SK-N-SH treated with all-trans-retinoic acid at 6 μM for 48 hours (cell line): ENCODE measurements at regions not wholly inside any gene's neighbourhood (a gene's known extent, or its start where the extent isn't known, plus 50 kb on each side); places are given as distances from the start of the nearest gene placed in this dataset.

ENCODE experiments used
- ATAC-seq: fragments of 200-7000 bp; cut with Tn5 transposase; 3 replicates; pipeline ENCODE4 v1.9.1; 2020; ENCODE audit warnings: mild to moderate bottlenecking, moderate library complexity
- ARNTL ChIP-seq: fragments of 450-650 bp; formaldehyde crosslinking; IDR thresholded peaks from 2 replicates; pipeline ENCODE4 v1.5.0; 2020; ENCODE audit warnings: low read depth, mild to moderate bottlenecking, moderate library complexity, borderline replicate concordance
- BACH2 ChIP-seq: fragments of 250-450 bp; sonication (Bioruptor Pico); IDR thresholded peaks from 2 replicates; pipeline ENCODE4 v1.9.0; 2021; ENCODE audit warnings: mild to moderate bottlenecking, borderline replicate concordance
- CSDC2 ChIP-seq: fragments of 250-450 bp; sonication (Bioruptor Pico); IDR thresholded peaks from 2 replicates; pipeline ENCODE4 v1.5.0; 2020; ENCODE audit warnings: mild to moderate bottlenecking, moderate library complexity
- CSRNP3 ChIP-seq: fragments of 250-450 bp; sonication (Bioruptor Pico); IDR thresholded peaks from 2 replicates; pipeline ENCODE4 v1.5.1; 2021; ENCODE audit warnings: mild to moderate bottlenecking, moderate library complexity
- ESRRG ChIP-seq: fragments of 250-450 bp; sonication (Bioruptor Pico); IDR thresholded peaks from 2 replicates; pipeline ENCODE4 v1.6.1; 2021; ENCODE audit warnings: mild to moderate bottlenecking
- GLIS3 ChIP-seq: fragments of 250-450 bp; sonication (Bioruptor Pico); IDR thresholded peaks from 2 replicates; pipeline ENCODE4 v1.5.0; 2020; ENCODE audit warnings: mild to moderate bottlenecking, moderate library complexity
- ISL1 ChIP-seq: fragments of 250-450 bp; sonication (Bioruptor Pico); IDR thresholded peaks from 2 replicates; pipeline ENCODE4 v2.1.2; 2022; ENCODE audit warnings: mild to moderate bottlenecking, moderate library complexity
- OSR1 ChIP-seq: fragments of 250-450 bp; sonication (Bioruptor Pico); IDR thresholded peaks from 2 replicates; pipeline ENCODE4 v1.8.0; 2022; ENCODE audit warnings: moderate library complexity, mild to moderate bottlenecking, inconsistent platforms
- PATZ1 ChIP-seq: fragments of 250-450 bp; sonication (Bioruptor Pico); IDR thresholded peaks from 2 replicates; pipeline ENCODE4 v1.8.0; 2020; ENCODE audit warnings: mild to moderate bottlenecking, moderate library complexity, borderline replicate concordance
- RARB ChIP-seq: fragments of 250-450 bp; sonication (Bioruptor Pico); IDR thresholded peaks from 2 replicates; pipeline ENCODE4 v1.8.0; 2021; ENCODE audit warnings: mild to moderate bottlenecking, moderate library complexity
- SNAI2 ChIP-seq: fragments of 250-450 bp; sonication (Bioruptor Pico); IDR thresholded peaks from 2 replicates; pipeline ENCODE4 v1.5.0; 2020; ENCODE audit warnings: mild to moderate bottlenecking, moderate library complexity
- TCF4 ChIP-seq: fragments of 250-450 bp; sonication (Bioruptor Pico); IDR thresholded peaks from 2 replicates; pipeline ENCODE4 v1.8.0; 2021; ENCODE audit warnings: mild to moderate bottlenecking, moderate library complexity, borderline replicate concordance
- TOX ChIP-seq: fragments of 250-450 bp; sonication (Bioruptor Pico); IDR thresholded peaks from 2 replicates; pipeline ENCODE4 v1.8.0; 2021; ENCODE audit warnings: mild to moderate bottlenecking, moderate library complexity, borderline replicate concordance
- ZC3H10 ChIP-seq: fragments of 250-450 bp; sonication (Bioruptor Pico); IDR thresholded peaks from 2 replicates; pipeline ENCODE4 v1.5.1; 2021; ENCODE audit warnings: mild to moderate bottlenecking, moderate library complexity
- ZFP3 ChIP-seq: fragments of 250-450 bp; sonication (Bioruptor Pico); IDR thresholded peaks from 2 replicates; pipeline ENCODE4 v1.5.0; 2020; ENCODE audit warnings: mild to moderate bottlenecking, moderate library complexity
- ZNF565 ChIP-seq: fragments of 450-650 bp; formaldehyde crosslinking; conservative IDR thresholded peaks from 2 replicates; pipeline ENCODE4 v1.5.0; 2020; ENCODE audit warnings: low read depth, mild to moderate bottlenecking, moderate library complexity
- ZNF70 ChIP-seq: fragments of 450-650 bp; formaldehyde crosslinking; IDR thresholded peaks from 2 replicates; pipeline ENCODE4 v1.5.0; 2020; ENCODE audit warnings: mild to moderate bottlenecking, moderate library complexity
- ZNF8 ChIP-seq: fragments of 450-650 bp; formaldehyde crosslinking; IDR thresholded peaks from 2 replicates; pipeline ENCODE4 v1.5.0; 2020; ENCODE audit warnings: mild to moderate bottlenecking, moderate library complexity
- TF ChIP-seq, protein P1 (sequence below): fragments of 250-450 bp; sonication (Bioruptor Pico); IDR thresholded peaks from 2 replicates; pipeline ENCODE4 v1.5.1; 2020; ENCODE audit warnings: low read depth, mild to moderate bottlenecking, moderate library complexity
- TF ChIP-seq, protein P2 (sequence below): fragments of 250-450 bp; sonication (Bioruptor Pico); IDR thresholded peaks from 2 replicates; pipeline ENCODE4 v1.5.0; 2020; ENCODE audit warnings: mild to moderate bottlenecking, moderate library complexity
- TF ChIP-seq, protein P3 (sequence below): fragments of 250-450 bp; sonication (Bioruptor Pico); IDR thresholded peaks from 2 replicates; pipeline ENCODE4 v1.8.0; 2021; ENCODE audit warnings: low read depth, mild to moderate bottlenecking, moderate library complexity, borderline replicate concordance

DNA sequence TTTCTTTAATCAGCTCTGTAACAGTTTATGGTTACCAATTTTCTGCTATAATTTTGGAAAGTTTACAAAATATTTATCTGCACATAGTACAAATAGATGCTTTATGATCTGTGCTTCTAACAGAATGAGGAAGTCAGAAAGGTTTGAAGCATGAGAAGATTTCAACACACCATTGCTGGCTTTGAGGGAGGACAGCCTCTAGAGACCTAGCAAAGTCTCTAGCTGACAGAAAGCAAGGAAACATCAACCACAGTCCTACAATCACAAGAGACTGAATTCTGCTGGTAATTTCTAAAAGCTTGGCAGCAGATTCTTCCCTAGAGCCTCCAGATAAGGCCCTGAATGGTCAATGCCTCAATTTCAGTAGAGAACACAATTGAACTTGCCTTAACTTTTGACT lies 750.8 kb upstream of the SLC35B3 start:
- no peak for ATAC-seq
- TF ChIP-seq ZFP3 (no peak), ARNTL (CRISPR knock-in tag) (no peak), CSRNP3 (CRISPR knock-in tag) (no peak), CSDC2 (CRISPR knock-in tag) (no peak), PATZ1 (CRISPR knock-in tag) (no peak), BACH2 (no peak), TOX (CRISPR knock-in tag) (no peak)
- TF ChIP-seq, protein P1, sequence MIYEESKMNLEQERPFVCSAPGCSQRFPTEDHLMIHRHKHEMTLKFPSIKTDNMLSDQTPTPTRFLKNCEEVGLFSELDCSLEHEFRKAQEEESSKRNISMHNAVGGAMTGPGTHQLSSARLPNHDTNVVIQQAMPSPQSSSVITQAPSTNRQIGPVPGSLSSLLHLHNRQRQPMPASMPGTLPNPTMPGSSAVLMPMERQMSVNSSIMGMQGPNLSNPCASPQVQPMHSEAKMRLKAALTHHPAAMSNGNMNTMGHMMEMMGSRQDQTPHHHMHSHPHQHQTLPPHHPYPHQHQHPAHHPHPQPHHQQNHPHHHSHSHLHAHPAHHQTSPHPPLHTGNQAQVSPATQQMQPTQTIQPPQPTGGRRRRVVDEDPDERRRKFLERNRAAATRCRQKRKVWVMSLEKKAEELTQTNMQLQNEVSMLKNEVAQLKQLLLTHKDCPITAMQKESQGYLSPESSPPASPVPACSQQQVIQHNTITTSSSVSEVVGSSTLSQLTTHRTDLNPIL (CRISPR knock-in tag), result no peak

- no peak for ATAC-seq
- no peak for TF ChIP-seq ARNTL (CRISPR knock-in tag)
- no peak for TF ChIP-seq CSDC2 (CRISPR knock-in tag)
- TF ChIP-seq ISL1 (CRISPR knock-in tag), result no peak
- TF ChIP-seq BACH2, result no peak
- TF ChIP-seq, protein P2, sequence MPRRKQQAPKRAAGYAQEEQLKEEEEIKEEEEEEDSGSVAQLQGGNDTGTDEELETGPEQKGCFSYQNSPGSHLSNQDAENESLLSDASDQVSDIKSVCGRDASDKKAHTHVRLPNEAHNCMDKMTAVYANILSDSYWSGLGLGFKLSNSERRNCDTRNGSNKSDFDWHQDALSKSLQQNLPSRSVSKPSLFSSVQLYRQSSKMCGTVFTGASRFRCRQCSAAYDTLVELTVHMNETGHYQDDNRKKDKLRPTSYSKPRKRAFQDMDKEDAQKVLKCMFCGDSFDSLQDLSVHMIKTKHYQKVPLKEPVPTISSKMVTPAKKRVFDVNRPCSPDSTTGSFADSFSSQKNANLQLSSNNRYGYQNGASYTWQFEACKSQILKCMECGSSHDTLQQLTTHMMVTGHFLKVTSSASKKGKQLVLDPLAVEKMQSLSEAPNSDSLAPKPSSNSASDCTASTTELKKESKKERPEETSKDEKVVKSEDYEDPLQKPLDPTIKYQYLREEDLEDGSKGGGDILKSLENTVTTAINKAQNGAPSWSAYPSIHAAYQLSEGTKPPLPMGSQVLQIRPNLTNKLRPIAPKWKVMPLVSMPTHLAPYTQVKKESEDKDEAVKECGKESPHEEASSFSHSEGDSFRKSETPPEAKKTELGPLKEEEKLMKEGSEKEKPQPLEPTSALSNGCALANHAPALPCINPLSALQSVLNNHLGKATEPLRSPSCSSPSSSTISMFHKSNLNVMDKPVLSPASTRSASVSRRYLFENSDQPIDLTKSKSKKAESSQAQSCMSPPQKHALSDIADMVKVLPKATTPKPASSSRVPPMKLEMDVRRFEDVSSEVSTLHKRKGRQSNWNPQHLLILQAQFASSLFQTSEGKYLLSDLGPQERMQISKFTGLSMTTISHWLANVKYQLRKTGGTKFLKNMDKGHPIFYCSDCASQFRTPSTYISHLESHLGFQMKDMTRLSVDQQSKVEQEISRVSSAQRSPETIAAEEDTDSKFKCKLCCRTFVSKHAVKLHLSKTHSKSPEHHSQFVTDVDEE (CRISPR knock-in tag), result no peak
- TF ChIP-seq OSR1, result no peak
- TF ChIP-seq ZNF565 (CRISPR knock-in tag), result no peak
- no peak for TF ChIP-seq RARB (CRISPR knock-in tag)
- TF ChIP-seq ZC3H10, result no peak
- no peak for TF ChIP-seq ZNF8 (CRISPR knock-in tag)
- no peak for TF ChIP-seq ESRRG (CRISPR knock-in tag)
- no peak for TF ChIP-seq TOX (CRISPR knock-in tag)
- TF ChIP-seq GLIS3, result no peak
- TF ChIP-seq, protein P1 (CRISPR knock-in tag), result no peak
- no peak for TF ChIP-seq TCF4 (CRISPR knock-in tag)
- TF ChIP-seq, protein P3, sequence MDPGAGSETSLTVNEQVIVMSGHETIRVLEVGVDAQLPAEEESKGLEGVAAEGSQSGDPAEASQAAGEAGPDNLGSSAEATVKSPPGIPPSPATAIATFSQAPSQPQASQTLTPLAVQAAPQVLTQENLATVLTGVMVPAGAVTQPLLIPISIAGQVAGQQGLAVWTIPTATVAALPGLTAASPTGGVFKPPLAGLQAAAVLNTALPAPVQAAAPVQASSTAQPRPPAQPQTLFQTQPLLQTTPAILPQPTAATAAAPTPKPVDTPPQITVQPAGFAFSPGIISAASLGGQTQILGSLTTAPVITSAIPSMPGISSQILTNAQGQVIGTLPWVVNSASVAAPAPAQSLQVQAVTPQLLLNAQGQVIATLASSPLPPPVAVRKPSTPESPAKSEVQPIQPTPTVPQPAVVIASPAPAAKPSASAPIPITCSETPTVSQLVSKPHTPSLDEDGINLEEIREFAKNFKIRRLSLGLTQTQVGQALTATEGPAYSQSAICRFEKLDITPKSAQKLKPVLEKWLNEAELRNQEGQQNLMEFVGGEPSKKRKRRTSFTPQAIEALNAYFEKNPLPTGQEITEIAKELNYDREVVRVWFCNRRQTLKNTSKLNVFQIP (CRISPR knock-in tag), result no peak
- no peak for TF ChIP-seq SNAI2 (CRISPR knock-in tag)
- no peak for TF ChIP-seq ZNF70 (CRISPR knock-in tag)
- TF ChIP-seq PATZ1 (CRISPR knock-in tag), result no peak
Observed at GRCh38 chr6:9178071-9178470, 742.7 kb upstream of the SLC35B3 start.
